ENCODE measurements at regions not wholly inside any gene's neighbourhood (a gene's known extent, or its start where the extent isn't known, plus 50 kb on each side); places are given as distances from the start of the nearest gene placed in this dataset.

DNA sequence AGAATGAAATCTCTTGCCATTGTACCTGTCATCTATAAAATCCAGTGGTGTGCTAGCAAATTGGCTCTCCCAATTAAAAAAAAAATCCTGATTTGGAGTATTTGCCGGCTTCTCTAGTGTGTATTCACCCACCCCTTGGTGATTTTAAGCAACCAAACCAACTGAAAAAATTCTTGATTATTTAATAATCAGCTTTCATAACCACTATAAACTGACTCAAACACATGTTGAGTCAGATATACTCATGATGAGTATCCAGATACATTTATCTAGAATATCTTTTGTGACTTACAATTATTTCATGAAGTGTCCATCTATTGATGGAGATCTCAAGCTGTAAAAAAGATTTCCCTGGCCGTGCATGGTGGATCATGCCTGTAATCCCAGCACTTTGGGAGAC is 205.4 kb downstream of the RASSF9 start:
- Histone ChIP-seq H3K27ac (no peak overlapping the region), H3K4me3 (no peak overlapping the region), H3K27me3 (ENCODE audit: insufficient read depth in 3 of 3, low read length in 2 of 3) (no peaks in the 10 kb centered on the region), H3K36me3 (ENCODE audit: insufficient read depth in 1 of 2, low read depth in 1 of 2) (no peaks in the 10 kb centered on the region), H3K4me1 (no peaks in the 10 kb centered on the region), H3K9me3 (no peaks in the 10 kb centered on the region)
- TF ChIP-seq, protein P1, sequence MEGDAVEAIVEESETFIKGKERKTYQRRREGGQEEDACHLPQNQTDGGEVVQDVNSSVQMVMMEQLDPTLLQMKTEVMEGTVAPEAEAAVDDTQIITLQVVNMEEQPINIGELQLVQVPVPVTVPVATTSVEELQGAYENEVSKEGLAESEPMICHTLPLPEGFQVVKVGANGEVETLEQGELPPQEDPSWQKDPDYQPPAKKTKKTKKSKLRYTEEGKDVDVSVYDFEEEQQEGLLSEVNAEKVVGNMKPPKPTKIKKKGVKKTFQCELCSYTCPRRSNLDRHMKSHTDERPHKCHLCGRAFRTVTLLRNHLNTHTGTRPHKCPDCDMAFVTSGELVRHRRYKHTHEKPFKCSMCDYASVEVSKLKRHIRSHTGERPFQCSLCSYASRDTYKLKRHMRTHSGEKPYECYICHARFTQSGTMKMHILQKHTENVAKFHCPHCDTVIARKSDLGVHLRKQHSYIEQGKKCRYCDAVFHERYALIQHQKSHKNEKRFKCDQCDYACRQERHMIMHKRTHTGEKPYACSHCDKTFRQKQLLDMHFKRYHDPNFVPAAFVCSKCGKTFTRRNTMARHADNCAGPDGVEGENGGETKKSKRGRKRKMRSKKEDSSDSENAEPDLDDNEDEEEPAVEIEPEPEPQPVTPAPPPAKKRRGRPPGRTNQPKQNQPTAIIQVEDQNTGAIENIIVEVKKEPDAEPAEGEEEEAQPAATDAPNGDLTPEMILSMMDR (IDR thresholded peaks at IDR 0.05) = no peak
- intact Hi-C loops (cut with DNase I) = no loop called here
- ATAC-seq (no peak), DNase-seq (no peak)
- 71 to 83% (median 74%) methylated on average over 2 of the region's 2 CpGs for WGBS, 3 donors

DNA sequence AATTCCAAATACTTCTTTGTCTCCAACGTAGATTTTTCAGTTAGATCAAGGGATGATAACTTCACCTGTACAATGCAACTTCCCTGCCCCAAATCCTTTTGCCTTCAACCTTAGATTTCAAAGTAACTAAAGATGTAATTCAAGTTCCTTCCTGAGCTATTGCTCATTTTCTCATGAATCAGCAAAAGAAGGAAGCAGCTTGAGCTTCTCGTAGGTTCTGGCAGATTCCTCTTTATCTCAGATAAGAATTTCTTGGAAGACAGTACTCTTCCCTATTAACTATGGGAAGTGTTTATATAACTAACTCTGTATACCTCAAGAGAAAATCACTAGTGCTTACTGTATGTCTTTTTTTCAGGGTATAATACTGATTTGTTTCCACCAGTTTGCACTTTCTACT is 203.8 kb downstream of the RASSF9 start:
- Histone ChIP-seq H3K4me3 (no peak overlapping the region), H3K27ac (no peak overlapping the region), H3K4me1 (no peaks in the 10 kb centered on the region), H3K9me3 (no peaks in the 10 kb centered on the region), H3K27me3 (ENCODE audit: insufficient read depth in 3 of 3, low read length in 2 of 3) (no peaks in the 10 kb centered on the region), H3K36me3 (ENCODE audit: insufficient read depth in 1 of 2, low read depth in 1 of 2) (no peaks in the 10 kb centered on the region)
- TF ChIP-seq, protein P1 (IDR thresholded peaks at IDR 0.05) = no peak
- no peak for ATAC-seq
- DNase-seq = no peak
- WGBS, 3 donors = 25 to 46% (median 42%) methylated on average over 2 of the region's 2 CpGs
- intact Hi-C loops (cut with DNase I) = no loop called here

DNA sequence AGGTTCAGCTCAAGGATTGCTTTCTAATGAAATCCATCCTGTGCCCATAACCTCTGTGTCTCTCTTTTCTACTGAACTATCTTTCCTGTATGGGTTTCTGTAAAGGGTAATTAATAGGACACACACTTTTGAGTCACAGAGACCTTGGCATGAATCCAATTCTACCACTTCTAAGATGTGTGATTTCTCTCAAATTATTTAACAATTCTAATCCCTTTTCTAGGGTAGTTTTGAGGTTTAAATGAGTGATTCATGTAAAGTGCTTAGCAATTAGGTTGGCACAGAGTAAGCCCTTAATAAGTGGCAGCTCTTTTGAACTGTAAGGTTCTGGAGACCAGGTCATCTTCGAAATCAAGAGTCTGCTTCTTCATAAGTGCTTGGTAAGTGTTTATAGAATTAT is 202.7 kb downstream of the RASSF9 start:
- Histone ChIP-seq H3K4me3 (no peak overlapping the region), H3K4me1 (no peaks in the 10 kb centered on the region), H3K27ac (no peak overlapping the region), H3K9me3 (no peaks in the 10 kb centered on the region), H3K27me3 (ENCODE audit: insufficient read depth in 3 of 3, low read length in 2 of 3) (no peaks in the 10 kb centered on the region), H3K36me3 (ENCODE audit: insufficient read depth in 1 of 2, low read depth in 1 of 2) (no peaks in the 10 kb centered on the region)
- intact Hi-C loops (cut with DNase I) = no loop called here
- ATAC-seq (no peak), DNase-seq (no peak)
- TF ChIP-seq, protein P1 (IDR thresholded peaks at IDR 0.05) = no peak
- 70 to 89% (median 79%) methylated on average over 1 of the region's 1 CpG for WGBS, 3 donors

DNA sequence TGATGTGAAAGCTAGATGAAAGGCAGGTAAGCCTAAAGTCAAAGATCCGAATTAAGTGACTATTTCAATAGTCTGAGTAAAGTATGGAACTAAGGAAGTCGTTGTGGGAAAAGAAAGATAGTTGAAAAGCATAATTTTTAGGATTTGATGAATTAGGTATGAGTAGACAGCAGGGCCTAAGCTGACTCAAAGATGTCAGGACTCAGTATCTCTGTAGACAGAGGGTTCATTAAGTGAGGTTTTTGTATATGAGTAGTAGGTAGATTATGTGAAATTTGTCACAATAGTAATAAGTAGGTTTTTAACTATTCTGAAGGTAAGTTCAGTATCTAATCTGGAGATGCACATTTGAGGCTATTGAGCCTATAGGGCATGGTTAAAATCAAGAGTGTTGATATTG is 196.4 kb downstream of the RASSF9 start:
- intact Hi-C loops (cut with DNase I) = no loop called here

DNA sequence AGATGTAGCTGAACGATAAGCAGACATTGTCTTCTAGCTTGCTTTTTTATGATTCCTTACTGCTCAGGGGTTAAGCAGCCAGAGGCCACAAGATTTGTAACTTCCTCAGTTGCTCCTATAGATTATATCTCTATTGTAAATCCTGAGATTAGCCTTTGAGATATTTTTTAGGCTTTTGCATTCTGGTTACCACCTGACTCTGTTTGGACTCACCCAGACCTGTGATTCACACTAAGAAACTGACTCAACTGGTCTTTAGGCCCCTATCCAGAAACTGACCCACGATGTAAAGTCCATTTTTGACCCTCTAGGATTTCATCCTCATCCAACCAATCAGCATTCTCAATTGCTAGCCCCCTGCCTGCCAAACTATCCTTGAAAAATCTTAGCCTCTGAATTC is 194.4 kb downstream of the RASSF9 start:
- Histone ChIP-seq H3K4me1 (no peaks in the 10 kb centered on the region), H3K36me3 (ENCODE audit: insufficient read depth in 1 of 2, low read depth in 1 of 2) (no peaks in the 10 kb centered on the region), H3K4me3 (no peak overlapping the region), H3K9me3 (no peaks in the 10 kb centered on the region), H3K27ac (no peak overlapping the region), H3K27me3 (ENCODE audit: insufficient read depth in 3 of 3, low read length in 2 of 3) (no peaks in the 10 kb centered on the region)
- ATAC-seq (no peak), DNase-seq (no peak)
- TF ChIP-seq, protein P1 (IDR thresholded peaks at IDR 0.05) = no peak
- WGBS, 3 donors = 34 to 49% (median 36%) methylated on average over 2 of the region's 2 CpGs
- intact Hi-C loops (cut with DNase I) = no loop called here

More for the DNA sequence above, 196.4 kb downstream of the RASSF9 start:
- WGBS, 3 donors = 61 to 69% (median 68%) methylated on average over 2 of the region's 2 CpGs
- DNase-seq (no peak), ATAC-seq (no peak)
- Histone ChIP-seq H3K27me3 (ENCODE audit: insufficient read depth in 3 of 3, low read length in 2 of 3) (no peaks in the 10 kb centered on the region), H3K4me1 (no peaks in the 10 kb centered on the region), H3K4me3 (no peak overlapping the region), H3K27ac (no peak overlapping the region), H3K9me3 (no peaks in the 10 kb centered on the region), H3K36me3 (ENCODE audit: insufficient read depth in 1 of 2, low read depth in 1 of 2) (no peaks in the 10 kb centered on the region)
- TF ChIP-seq, protein P1 (IDR thresholded peaks at IDR 0.05) = no peak
